ENCODE measurements at regions not wholly inside any gene's neighbourhood (a gene's known extent, or its start where the extent isn't known, plus 50 kb on each side); places are given as distances from the start of the nearest gene placed in this dataset.

GRCh38 chr12:42919691-42920090, 330.1 kb upstream of the PRICKLE1 start:
- no peaks in the 10 kb centered on the region for H3K9me3 ChIP-seq (replicated peaks in 1 of 2; ENCODE audit: control insufficient read depth in 1 of 2, insufficient read depth in 1 of 2, low read length in 2 of 2)
- no peaks in the 10 kb centered on the region for H3K27me3 ChIP-seq (ENCODE audit: control insufficient read depth in 2 of 2, insufficient read depth in 2 of 2, low read length in 2 of 2)
- Mint-ChIP-seq H3K9me3 (peaks cover 3 to 8% (median 4%) of the 10 kb centered on the region in 7 donors), H3K27me3 (ENCODE audit: low read depth in 3 of 3) (no peaks in the 10 kb centered on the region), H3K4me3 (no peak overlapping the region), H3K36me3 (no peaks in the 10 kb centered on the region), H3K27ac (no peak overlapping the region), H3K4me1 (no peaks in the 10 kb centered on the region)
- no peak overlapping the region for H3K4me3 ChIP-seq (replicated peaks in 1 of 3; ENCODE audit: low read depth in 2 of 3, low read length in 3 of 3)
- H3K4me1 ChIP-seq (ENCODE audit: control insufficient read depth in 1 of 2, insufficient read depth in 2 of 2, low read length in 2 of 2), result no peaks in the 10 kb centered on the region
- H3K9ac ChIP-seq (ENCODE audit: insufficient read depth, low read length, poor library complexity, severe bottlenecking), result no peak overlapping the region
- H3K36me3 ChIP-seq (replicated peaks in 1 of 2; ENCODE audit: control insufficient read depth in 1 of 2, insufficient read depth in 2 of 2, low read length in 2 of 2), result no peaks in the 10 kb centered on the region
- H3K27ac ChIP-seq (ENCODE audit: low read depth in 1 of 2, low read length in 2 of 2), result no peak overlapping the region
- no peak overlapping the region for H2AFZ ChIP-seq (ENCODE audit: insufficient read depth, low read depth, low read length, poor library complexity, severe bottlenecking)
- no peak overlapping the region for H3K4me2 ChIP-seq (replicated peaks; ENCODE audit: extremely low read depth, low read length, poor library complexity, severe bottlenecking)
- H3K79me2 ChIP-seq (ENCODE audit: insufficient read depth, low read length), result no peaks in the 10 kb centered on the region
- H4K20me1 ChIP-seq (ENCODE audit: insufficient read depth, low read length), result no peaks in the 10 kb centered on the region
- no CpG with 5 or more reads among the region's 1 CpG for WGBS (ENCODE audit: insufficient coverage)
- intact Hi-C loops (cut with micrococcal nuclease), result no loop called here
- no peak for DNase-seq
- no peak for TF ChIP-seq CTCF (IDR thresholded peaks at IDR 0.05)

- no peaks in the 10 kb centered on the region for H3K79me2 ChIP-seq (ENCODE audit: insufficient read depth, low read length)
- 100% methylated on average over 1 of the region's 3 CpGs for WGBS (ENCODE audit: insufficient coverage)
- H2AFZ ChIP-seq (ENCODE audit: insufficient read depth, low read depth, low read length, poor library complexity, severe bottlenecking), result no peak overlapping the region
- Mint-ChIP-seq H3K4me1 (no peaks in the 10 kb centered on the region), H3K9me3 (peaks cover 1 to 9% (median 5%) of the 10 kb centered on the region in 7 donors), H3K27me3 (ENCODE audit: low read depth in 3 of 3) (no peaks in the 10 kb centered on the region), H3K36me3 (no peaks in the 10 kb centered on the region), H3K4me3 (no peak overlapping the region), H3K27ac (no peak overlapping the region)
- no peak overlapping the region for H3K9ac ChIP-seq (ENCODE audit: insufficient read depth, low read length, poor library complexity, severe bottlenecking)
- no peaks in the 10 kb centered on the region for H4K20me1 ChIP-seq (ENCODE audit: insufficient read depth, low read length)
- intact Hi-C loops (cut with micrococcal nuclease), result no loop called here
- H3K4me2 ChIP-seq (replicated peaks; ENCODE audit: extremely low read depth, low read length, poor library complexity, severe bottlenecking), result no peak overlapping the region
- no peak overlapping the region for H3K4me3 ChIP-seq (replicated peaks in 1 of 3; ENCODE audit: low read depth in 2 of 3, low read length in 3 of 3)
- H3K4me1 ChIP-seq (ENCODE audit: control insufficient read depth in 1 of 2, insufficient read depth in 2 of 2, low read length in 2 of 2), result no peaks in the 10 kb centered on the region
- no peaks in the 10 kb centered on the region for H3K27me3 ChIP-seq (ENCODE audit: control insufficient read depth in 2 of 2, insufficient read depth in 2 of 2, low read length in 2 of 2)
- TF ChIP-seq CTCF (IDR thresholded peaks at IDR 0.05), result no peak
- no peak overlapping the region for H3K27ac ChIP-seq (ENCODE audit: low read depth in 1 of 2, low read length in 2 of 2)
- no peaks in the 10 kb centered on the region for H3K9me3 ChIP-seq (replicated peaks in 1 of 2; ENCODE audit: control insufficient read depth in 1 of 2, insufficient read depth in 1 of 2, low read length in 2 of 2)
- no peak for DNase-seq
- H3K36me3 ChIP-seq (replicated peaks in 1 of 2; ENCODE audit: control insufficient read depth in 1 of 2, insufficient read depth in 2 of 2, low read length in 2 of 2), result no peaks in the 10 kb centered on the region
Observed at GRCh38 chr12:42918443-42918842, 328.9 kb upstream of the PRICKLE1 start.
